Iris pigment epithelial cell (primary cell): ENCODE measurements at regions not wholly inside any gene's neighbourhood (a gene's known extent, or its start where the extent isn't known, plus 50 kb on each side); places are given as distances from the start of the nearest gene placed in this dataset.

Experiments
- DNase-seq: peaks from one replicate; pipeline ENCODE4 v3.0.0-alpha.2; 2011; ENCODE audit warnings: low read depth

DNA sequence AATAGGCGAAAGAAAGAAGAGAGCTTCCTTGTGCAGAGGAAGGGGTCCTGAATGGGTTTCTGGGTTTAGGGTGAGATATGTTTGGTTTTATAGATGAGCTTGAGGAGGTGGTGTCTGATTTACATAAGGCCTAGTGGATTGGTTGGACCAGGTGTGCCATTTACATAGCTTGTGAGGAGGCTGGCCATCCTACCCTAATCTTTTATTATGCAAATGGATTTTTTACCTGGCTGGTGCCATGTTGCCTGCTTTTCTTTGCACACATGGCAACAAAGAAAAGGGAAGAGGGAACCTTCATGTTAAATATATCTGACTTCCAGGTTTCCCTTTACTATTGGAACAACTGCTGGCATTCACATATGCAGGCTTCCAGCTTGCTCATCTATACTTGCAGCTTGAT lies 585.3 kb downstream of the PTPRU start:
- no peak for DNase-seq

DNA sequence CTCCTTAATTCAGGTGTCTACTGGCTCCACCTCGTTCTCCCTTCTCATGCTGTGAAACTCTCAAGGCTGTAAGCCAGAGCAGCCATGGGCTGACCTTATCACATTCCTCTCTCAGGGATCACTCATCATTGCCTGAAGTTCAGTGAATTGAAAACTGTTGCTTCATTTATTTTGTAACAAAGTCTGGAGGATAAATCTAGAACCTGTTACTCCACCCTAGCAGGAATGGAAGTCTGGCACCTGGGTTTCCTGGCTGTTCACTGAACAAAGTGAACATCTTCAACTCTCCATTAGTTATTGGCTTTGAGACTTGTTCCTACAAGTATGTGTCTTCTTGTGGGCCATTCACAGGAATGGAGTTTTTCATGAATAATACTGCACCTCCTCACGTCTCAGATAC lies 584.1 kb downstream of the PTPRU start:
- no peak for DNase-seq

DNA sequence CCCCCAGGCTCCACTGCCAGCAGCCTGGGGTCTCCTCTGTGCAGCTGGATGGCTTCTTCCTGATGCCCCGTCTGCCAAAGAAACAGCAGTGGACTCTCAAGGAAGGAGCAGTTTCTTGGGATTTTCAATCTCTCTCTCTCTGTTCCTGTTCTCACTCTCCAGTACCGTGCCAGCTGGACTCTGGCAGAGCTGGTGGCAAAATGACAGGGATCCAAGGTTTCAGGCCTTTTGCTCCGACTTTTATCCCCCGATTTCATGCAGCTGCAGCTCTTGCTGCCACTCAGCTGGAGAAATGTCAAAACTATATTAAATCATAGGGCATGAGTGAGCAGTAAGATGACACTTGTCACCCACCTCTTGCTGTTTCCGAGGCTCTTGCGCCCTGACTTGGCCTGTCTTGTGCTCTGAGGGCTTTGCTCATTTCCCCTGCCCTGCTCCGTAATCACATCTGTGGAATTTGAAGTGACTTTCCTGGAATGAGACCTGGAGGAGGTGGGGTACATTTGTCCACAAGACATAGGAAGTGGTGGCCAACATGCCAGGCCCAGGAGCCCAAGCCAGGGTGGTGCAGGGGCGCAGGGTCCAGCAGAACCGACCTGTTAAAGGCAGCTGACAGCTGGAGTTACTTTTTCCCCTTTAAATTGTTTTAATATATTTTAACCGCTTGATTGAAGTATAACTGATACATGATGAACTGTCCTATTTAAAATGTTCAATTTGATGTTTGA lies 576.2 kb downstream of the PTPRU start:
- no peak for DNase-seq

DNA sequence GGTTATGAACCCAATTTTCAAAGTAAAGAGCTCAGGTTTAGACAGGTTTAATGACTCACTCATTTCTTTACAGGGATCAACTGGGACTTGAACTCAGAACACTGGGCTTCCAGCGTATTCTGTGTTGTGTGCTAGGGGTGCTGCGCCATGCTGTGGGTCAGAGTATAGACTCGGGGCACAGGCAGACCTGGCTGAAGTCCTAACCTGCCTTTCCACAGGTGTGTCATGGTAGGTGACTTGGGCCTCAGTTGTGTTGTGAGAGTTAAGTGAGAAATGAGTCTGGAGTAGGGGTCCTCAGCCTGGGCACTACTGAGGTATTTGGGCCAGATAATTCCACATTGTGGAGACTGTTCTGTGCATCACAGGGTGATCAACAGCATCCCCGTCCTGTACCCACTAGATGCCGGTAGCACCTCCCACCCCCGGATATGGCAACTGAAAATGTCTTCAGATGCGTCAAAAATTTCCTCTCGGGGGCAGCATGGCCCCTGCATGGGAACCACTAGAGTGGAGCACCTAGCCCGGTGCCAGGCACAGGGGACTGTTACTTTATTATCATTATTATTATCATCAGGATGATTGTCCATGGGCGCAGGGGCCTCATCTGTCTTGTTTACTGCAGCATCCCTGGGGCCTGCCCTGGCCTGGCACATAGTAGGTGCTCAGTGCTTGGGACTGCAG lies 575.5 kb downstream of the PTPRU start:
- no peak for DNase-seq

DNA sequence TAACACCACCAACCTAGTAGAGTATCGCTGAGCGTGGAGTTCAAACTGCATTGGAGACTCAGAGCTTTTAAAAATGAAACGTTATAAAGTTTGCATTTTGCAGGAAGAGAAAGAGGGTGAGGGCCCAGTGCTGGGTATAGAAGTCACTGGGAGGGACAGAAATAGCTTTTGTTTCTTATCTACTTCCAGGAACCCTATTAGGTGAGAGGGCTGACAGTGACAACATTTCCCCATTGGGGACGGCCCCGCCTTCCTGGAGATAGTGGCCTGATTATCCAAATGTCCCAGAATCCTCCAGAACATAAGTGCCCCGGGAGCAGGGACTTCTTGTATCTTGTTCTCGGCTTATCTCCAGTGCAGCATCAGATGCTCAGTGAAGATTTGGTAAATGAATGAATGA lies 574.9 kb downstream of the PTPRU start:
- DNase-seq, result no peak

DNA sequence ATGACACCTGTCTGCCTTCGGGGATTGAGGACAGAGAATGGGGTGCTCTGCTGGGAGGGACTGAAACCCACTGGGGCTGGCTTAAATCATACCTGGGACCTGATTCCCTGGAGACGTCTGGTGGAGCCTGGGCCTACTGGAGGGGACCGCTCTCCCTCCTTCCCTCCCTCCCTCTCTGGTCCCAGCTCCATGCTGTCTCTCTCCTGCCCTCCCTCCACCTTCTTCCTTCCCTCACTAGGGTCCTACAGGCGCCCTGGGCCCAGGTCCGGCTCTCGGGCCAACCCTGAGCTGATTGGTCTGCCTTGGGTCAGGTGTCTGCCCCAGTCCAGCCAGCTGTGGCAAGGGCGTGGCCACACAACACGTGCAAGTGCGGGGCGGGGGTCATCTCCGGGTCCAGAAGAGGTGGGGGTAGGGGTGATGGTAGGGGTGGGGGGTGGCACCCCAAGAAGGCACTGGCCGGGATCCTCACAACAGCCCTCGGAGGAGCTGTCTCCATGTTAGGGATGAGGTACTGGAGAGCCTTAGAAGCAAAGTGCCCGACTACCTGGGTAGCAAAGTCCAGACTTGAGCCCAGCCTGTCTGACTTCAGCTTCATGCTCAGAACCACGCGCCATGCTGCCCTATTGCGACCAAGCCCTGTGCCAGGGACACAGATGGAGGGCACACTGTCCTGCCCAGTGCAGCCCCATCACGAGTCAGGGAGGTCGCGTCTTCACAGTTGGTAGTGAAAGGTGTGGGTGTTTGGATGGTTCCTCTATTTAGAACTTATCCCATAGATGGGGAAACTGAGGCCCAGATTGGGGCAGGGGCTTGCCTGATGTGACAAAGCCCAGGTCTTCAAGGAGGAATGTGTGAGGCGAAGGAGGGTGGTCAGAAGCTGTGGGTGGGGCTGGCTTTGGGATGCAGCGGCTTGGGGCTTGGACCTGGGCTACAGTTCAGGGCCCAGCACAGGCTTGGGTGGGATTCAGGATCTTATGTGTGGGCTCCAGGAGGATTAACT lies 574.1 kb downstream of the PTPRU start:
- no peak for DNase-seq

DNA sequence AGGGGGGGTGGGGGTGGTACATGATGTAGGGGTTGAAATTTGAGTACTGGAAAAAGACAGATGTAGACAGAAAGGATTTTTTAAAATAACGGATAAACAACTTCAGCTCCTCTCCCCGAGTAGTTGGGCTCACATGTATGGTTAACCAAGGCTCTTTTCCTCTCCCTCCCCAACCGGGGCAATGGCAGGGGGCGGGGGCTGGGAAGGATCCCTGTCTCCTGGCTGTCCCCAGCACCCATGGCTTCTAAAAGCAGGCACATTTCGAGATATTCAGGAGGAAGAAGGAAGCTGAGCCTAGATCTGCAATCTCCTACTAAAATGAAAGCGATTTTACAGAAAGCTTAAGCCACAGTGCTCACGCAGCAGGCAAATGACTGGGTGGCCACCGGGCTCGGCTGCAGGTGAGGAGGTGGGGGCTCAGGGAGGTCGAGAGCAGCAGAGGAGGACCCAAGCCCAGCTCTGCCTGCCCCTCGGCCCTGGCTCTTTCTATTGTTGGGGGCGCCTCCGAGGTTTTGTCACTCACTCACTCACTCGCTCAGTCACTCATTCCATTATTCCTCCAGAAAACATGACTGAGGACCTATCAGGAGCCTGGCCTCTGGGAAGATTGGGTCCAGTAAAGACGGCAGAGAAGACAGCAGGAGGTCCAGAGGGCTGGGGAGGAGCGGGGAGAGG lies 573.3 kb downstream of the PTPRU start:
- DNase-seq, result no peak

DNA sequence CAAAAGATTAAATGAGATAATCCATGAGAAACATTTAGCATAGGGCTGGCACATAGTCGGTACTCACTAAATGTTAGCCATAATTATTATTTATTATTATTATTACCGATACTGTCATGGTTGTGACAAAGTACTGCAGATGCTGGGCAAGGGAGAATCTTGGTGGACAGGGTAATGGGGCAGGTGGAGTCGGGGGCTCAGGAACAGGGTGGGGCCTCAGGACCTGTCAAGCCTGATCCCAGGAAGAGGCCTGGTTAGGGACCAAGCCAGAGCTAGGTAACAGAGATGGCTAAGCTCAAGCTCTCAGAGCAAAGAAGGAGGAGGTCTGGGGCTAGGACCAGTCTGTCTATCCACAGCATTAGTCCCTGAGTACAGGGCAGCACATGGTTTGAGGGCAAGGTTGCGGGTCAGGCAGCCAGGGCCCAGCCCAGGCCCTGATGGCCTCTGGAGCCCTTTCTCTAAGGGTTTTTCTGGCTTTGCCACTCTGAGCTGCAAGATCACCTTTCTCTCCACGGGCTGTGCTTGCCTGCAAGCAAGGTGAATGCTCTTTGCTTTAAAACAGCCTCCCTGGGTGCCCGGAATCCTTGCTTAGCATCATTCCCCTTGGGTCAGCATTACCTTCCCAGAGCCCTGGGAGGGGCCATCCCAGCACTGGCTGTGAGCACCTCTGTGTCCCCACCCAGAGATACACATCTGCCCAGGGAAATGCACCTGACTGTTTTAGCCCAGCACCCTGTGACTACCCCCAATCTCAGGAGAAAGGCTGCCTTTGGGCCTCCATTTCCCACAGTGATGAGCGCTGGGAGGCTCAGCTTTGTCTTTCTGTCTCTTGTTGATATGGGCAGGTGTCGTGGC lies 572.0 kb downstream of the PTPRU start:
- DNase-seq, result no peak

DNA sequence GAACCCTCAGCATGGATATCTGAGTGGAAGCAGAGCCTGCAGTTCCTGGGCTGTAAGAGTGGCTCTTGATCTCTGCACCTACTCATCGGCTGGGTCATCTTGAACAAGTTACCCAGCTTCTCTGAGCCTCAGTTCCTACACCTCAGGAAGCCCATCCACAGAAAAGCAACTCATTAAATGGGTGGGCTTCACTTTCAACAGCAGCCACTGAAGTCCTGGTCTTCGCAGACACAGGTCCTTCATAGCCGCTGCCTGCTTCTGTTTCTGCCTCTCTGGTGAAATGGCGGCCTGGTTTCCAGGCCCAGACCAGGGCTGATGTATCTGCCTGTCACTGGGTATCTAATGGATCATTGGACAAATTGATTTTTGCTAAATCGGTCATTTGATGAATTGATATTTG lies 571.4 kb downstream of the PTPRU start:
- no peak for DNase-seq

DNA sequence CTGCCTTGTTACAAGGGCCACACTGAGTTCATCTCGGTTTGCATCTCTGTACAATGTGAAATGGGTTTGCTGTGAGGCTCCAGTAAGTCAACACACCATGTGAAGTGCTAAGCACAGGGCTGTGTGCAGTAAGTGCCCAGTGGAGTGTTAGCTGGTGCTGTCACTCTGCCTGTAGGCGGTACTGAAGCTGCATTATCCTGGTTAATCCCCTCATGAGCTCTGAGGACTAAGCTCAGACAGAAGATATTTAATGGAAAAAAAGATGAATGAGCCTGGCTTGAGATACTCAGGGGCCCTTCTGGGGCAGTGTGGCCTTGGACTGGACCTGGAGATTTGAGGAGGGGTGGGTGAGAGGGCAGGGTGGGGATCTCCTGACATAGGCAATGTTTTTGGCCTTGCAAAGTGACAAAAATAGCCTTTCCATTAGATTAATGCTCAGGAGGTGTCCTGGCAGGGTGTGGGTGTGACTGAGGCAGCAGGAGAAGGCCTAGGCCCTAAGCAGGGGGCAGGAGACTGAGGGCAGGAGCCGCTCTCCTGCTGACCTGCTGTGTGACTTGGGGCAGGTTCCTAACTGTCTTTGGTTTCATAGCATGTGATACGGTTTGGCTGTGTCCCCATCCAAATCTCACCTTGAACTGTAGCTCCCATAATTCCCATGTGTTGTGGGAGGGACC lies 570.5 kb downstream of the PTPRU start:
- no peak for DNase-seq

DNA sequence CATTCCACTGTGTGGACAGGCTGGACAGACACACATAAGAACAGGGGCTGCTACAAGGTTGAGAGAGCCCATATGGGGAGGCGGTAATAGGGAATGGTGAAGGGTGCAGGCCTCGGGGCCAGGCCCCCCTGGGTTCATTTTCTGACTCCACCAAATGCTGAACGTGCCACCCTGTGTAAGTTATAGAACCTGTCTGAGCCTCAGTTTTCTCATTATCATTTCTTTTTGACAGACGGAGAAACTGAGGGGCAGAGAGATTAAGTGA lies 569.5 kb downstream of the PTPRU start:
- no peak for DNase-seq

DNA sequence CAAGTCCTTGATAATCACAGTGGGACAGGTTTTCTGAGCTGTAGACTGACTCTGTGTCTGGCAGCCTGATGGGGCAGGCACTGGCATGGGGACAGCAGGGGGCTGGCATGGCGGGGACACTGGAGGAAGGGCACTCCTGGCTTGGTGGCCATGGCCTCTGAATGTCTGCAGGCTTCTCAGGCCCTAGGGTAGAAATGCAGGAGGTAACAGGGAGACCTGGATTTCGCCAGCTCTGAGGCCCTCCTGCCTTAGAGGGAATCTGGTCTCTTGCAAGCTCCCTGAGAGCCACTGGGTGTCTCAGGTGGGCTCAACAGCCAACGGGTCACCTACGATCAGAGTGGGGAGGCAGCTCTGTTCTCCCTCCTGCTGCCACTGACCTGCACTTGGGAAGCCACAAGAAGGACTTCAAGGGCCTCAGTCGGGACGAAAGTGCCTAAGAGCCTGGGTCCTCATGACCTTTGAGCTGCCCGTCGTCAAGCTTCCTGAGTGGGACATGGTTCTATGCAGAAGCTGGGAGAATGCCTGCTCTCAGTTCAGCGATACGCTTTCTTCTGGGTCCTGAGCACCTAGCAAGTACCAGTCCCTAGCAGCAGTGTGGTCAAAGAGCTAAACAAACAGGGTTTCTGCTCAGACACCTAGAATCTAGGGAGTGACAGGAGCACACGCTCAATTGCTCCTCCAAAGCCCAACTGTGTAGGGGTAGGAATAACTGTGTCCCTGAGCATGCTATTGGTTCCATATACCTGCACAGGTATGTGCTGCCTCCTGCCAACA lies 569.0 kb downstream of the PTPRU start:
- no peak for DNase-seq

DNA sequence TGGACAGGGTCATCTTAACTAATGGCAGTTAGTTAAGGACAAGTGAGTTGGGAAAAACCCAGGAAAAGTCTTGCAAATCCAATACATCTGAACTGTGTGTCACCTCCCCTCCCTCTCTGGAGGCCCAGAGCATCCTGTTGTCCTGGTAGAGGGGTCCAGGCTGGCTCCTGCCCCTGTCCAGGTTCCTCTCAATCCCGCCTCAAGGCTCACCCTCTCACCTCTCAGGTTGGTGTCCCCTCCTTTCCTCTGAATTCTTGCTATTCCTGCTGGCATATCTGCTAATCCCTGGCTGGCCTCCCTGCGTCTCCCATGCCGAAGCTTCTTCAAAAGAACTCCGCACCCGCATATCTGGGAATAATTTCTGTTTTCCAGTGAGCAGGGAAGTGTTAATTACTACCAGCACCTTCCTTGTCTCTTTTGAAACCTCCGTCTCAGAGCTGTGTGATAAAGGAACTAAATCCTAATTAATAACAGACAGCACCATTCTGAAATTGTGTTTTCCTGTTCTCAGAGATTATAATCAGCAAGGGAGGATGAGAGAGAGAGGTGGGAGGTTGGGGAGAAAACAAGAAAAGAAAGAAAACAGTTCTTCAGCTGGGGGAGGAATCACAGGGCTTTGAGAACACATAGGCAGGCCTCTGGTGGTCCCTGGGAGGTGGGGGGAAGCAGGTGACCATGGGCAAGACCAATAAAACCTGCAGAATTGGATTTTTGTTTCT lies 568.0 kb downstream of the PTPRU start:
- no peak for DNase-seq

DNA sequence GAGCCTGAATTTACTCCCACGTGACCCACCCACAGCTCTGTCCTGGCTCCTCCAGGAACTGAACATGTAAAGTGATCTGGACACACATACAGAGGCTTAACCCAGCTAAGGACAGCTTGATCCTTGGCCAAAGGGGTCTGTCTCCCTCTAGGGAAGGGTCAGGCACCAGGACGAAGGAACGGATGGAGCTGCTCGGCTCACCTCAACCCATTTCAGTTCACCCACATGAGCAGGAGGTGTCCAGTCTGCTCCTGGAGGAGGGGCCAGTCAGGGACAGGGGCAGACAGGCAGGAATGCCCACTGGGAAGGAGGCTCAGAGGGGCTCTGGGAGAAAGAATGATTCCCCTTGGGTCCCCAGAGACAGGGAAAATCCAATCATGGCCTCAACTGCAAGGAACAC lies 567.2 kb downstream of the PTPRU start:
- DNase-seq, result no peak

DNA sequence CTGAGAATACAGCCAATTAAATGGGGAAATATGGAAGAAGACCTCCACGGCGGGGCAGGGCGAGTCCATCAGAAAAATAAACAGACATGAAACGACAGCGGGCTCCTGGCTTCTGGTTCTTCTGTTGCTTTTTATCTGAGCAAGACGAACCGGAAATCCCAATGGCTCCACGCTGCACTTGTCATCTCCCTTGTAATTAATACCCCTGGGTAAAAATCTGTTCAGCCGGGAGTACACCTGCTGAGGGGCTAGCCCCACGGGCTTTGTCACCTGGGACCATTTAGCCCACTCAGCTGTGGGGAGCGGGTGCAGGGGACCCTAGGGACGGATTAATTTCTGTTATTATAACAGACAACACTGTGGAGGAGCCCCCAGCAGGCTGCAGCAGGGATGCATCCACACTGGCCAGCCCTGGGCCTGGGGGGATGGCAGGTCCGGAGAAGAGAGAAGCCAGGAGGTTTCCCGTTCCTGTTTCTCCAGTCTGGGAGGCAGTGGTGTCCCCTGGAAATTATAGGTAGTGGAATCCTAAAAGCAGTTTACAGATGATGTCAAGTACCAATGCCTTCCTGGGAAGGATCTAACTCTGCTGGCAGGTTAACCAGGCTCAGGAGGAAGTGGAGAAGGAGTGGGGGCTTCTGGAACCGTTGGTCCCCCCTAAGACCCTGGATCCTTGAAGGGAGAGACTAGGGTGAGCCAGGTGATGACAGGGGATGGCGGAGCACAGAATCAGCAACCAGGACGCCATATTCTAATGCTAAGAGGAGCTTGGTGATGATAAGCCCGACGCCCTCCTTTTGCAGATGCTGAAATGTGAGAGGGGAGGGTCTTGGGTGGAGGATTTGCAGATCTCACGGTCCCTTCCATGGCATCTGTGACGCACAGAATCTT lies 566.1 kb downstream of the PTPRU start:
- DNase-seq, result no peak

DNA sequence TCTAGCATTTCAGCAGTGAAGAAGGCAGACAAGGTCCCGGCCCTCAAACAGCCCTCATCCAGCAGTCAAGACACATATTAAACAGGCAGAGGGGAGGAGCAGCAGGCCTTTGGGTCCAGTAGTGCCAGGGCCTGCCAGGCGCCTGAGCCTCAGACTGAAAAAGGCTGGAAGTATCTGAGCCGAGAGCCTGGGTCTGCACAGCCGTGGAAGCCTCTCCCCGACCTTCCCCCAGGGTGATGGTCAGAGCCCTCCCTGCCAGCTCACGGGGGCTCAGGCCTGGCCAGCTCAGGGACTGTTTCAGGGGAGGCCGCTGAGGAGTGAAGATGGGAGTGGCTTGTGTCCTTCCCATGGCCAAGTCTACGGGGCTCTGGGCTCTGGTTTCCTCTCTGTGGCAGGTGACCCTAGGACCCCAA lies 565.2 kb downstream of the PTPRU start:
- DNase-seq, result no peak

DNA sequence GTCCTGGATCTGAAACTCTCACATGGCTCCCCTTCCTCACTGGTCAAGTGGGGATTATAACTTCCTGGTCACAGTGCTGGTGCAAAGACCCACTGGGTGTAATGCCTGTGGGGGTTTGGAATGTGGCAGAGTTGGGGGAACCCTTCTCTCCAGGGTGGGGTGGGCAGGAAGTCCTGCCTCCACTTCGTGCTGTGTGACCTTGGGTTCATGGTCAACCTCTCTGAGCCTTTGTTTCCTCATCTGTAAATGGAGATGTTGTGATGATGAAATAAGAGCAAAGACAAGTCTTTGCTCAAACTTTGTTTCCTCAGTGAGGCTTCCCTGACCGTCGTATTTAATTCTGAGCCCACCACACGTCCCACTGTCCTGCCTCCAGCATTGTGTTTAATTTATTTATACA lies 564.7 kb downstream of the PTPRU start:
- DNase-seq, result no peak

DNA sequence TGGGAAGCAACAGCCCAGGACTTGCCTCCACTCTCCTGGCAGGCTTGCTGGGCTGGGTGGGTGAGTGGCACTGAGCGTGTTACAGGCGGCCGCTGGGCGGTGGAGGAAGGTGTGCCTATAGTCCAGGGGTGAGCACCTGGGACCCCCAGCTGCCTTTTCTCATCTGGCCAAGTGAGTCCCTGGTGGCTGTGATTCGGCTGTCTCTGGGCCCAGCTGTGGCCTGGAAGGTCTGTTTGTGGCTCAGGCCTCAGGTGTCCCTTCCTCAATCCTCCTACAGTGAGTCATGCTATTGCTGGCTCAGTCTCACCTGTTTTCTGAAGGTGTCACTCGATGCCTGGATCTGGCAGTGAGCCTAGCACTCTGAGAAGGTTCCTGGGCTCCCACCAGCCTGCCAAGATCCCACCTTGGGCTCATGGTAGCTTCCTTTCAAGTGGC lies 564.2 kb downstream of the PTPRU start:
- no peak for DNase-seq
